ENCODE measurements at regions not wholly inside any gene's neighbourhood (a gene's known extent, or its start where the extent isn't known, plus 50 kb on each side); places are given as distances from the start of the nearest gene placed in this dataset.

GRCh38 chr5:139739150-139739974 lies 56.2 kb upstream of the PSD2 start:
- Histone ChIP-seq H4K20me1 (ENCODE audit: insufficient read depth, poor library complexity, severe bottlenecking) (no peaks in the 10 kb centered on the region), H3K4me2 (no peak overlapping the region), H3K27me3 (no peaks in the 10 kb centered on the region), H3K4me1 (ENCODE audit: insufficient read depth) (peaks cover 6% of the 10 kb centered on the region), H2AFZ (no peak overlapping the region), H3K4me3 (no peak overlapping the region), H3K36me3 (replicated peaks; ENCODE audit: insufficient read depth, low read depth) (no peaks in the 10 kb centered on the region), H3K79me2 (no peaks in the 10 kb centered on the region), H3K9me2 (replicated peaks; ENCODE audit: insufficient read depth) (no peaks in the 10 kb centered on the region), H3K27ac (no peak overlapping the region), H3K9me3 (ENCODE audit: low read depth) (no peaks in the 10 kb centered on the region)
- TF ChIP-seq CTCF (IDR thresholded peaks at IDR 0.05; ENCODE audit: poor library complexity) (no peak), EZH2 (IDR thresholded peaks at IDR 0.05; ENCODE audit: borderline replicate concordance) (no peak), EZH2phosphoT487 (IDR thresholded peaks at IDR 0.05; ENCODE audit: low read depth, severe bottlenecking, unreplicated experiment) (no peak)
- 82% methylated on average over 4 of the region's 4 CpGs for WGBS (ENCODE audit: low lambda C conversion rate, missing lambda C conversion rate)
- peak; percentile 6 for DNase-seq (ENCODE audit: low spot score)

- no peak for DNase-seq (ENCODE audit: low spot score)
- Histone ChIP-seq H3K4me1 (ENCODE audit: insufficient read depth) (peaks cover 6% of the 10 kb centered on the region), H3K79me2 (no peaks in the 10 kb centered on the region), H3K4me2 (no peak overlapping the region), H3K27me3 (no peaks in the 10 kb centered on the region), H3K27ac (no peak overlapping the region), H3K36me3 (replicated peaks; ENCODE audit: insufficient read depth, low read depth) (no peaks in the 10 kb centered on the region), H4K20me1 (ENCODE audit: insufficient read depth, poor library complexity, severe bottlenecking) (no peaks in the 10 kb centered on the region), H2AFZ (no peak overlapping the region), H3K4me3 (no peak overlapping the region), H3K9me2 (replicated peaks; ENCODE audit: insufficient read depth) (no peaks in the 10 kb centered on the region), H3K9me3 (ENCODE audit: low read depth) (no peaks in the 10 kb centered on the region)
- TF ChIP-seq EZH2phosphoT487 (IDR thresholded peaks at IDR 0.05; ENCODE audit: low read depth, severe bottlenecking, unreplicated experiment): no peak
- no peak for TF ChIP-seq EZH2 (IDR thresholded peaks at IDR 0.05; ENCODE audit: borderline replicate concordance)
- no peak for TF ChIP-seq CTCF (IDR thresholded peaks at IDR 0.05; ENCODE audit: poor library complexity)
- WGBS (ENCODE audit: low lambda C conversion rate, missing lambda C conversion rate): 88% methylated on average over 19 of the region's 19 CpGs
Observed at GRCh38 chr5:139740138-139740991, 55.2 kb upstream of the PSD2 start.

- H3K4me1 ChIP-seq (ENCODE audit: insufficient read depth): peaks cover 13% of the 10 kb centered on the region
- no peaks in the 10 kb centered on the region for H3K9me3 ChIP-seq (ENCODE audit: low read depth)
- WGBS (ENCODE audit: low lambda C conversion rate, missing lambda C conversion rate): 97% methylated on average over 6 of the region's 6 CpGs
- DNase-seq (ENCODE audit: low spot score): no peak
- no peaks in the 10 kb centered on the region for H3K79me2 ChIP-seq
- H3K9me2 ChIP-seq (replicated peaks; ENCODE audit: insufficient read depth): no peaks in the 10 kb centered on the region
- H2AFZ ChIP-seq: no peak overlapping the region
- no peak overlapping the region for H3K27ac ChIP-seq
- H3K36me3 ChIP-seq (replicated peaks; ENCODE audit: insufficient read depth, low read depth): no peaks in the 10 kb centered on the region
- no peak for TF ChIP-seq EZH2phosphoT487 (IDR thresholded peaks at IDR 0.05; ENCODE audit: low read depth, severe bottlenecking, unreplicated experiment)
- no peak overlapping the region for H3K4me3 ChIP-seq
- H3K27me3 ChIP-seq: no peaks in the 10 kb centered on the region
- H3K4me2 ChIP-seq: no peak overlapping the region
- no peaks in the 10 kb centered on the region for H4K20me1 ChIP-seq (ENCODE audit: insufficient read depth, poor library complexity, severe bottlenecking)
Observed at GRCh38 chr5:139740992-139741672, 54.5 kb upstream of the PSD2 start.
